ENCODE measurements at regions not wholly inside any gene's neighbourhood (a gene's known extent, or its start where the extent isn't known, plus 50 kb on each side); places are given as distances from the start of the nearest gene placed in this dataset.

DNA sequence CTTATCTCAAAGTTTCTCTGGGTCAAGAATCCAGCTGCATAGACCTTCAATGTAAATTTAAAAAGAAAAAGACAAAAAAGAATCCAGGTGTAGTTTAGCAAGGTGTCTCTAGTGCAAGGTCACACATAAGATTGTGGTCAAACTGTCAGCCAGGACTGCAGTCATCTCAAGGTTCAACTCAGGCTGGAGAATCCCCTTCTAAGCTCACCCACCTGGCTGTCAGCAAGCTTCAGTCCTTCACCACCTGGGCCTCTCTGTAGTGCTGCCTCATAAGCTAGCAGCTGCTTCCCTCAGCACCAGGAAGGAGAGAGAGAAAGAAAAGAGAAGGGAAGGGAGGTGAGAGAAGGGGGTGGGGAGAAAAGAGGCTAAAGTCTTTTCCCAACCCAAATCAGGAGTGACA, 146.7 kb downstream of the ACTL7B start:
- no peaks in the 10 kb centered on the region for H3K9me3 Mint-ChIP-seq
- ChIA-PET CTCF (no interaction called here), POLR2A (no interaction called here)
- H3K27me3 Mint-ChIP-seq = no peaks in the 10 kb centered on the region
- no peaks in the 10 kb centered on the region for H3K36me3 Mint-ChIP-seq (ENCODE audit: low read depth)
- no peaks in the 10 kb centered on the region for H3K4me1 Mint-ChIP-seq
- no peak for DNase-seq
- no peak for ATAC-seq (ENCODE audit: low read depth)
- no peak overlapping the region for H3K4me3 Mint-ChIP-seq
- no peak overlapping the region for H3K27ac Mint-ChIP-seq
- TF ChIP-seq, protein P1, sequence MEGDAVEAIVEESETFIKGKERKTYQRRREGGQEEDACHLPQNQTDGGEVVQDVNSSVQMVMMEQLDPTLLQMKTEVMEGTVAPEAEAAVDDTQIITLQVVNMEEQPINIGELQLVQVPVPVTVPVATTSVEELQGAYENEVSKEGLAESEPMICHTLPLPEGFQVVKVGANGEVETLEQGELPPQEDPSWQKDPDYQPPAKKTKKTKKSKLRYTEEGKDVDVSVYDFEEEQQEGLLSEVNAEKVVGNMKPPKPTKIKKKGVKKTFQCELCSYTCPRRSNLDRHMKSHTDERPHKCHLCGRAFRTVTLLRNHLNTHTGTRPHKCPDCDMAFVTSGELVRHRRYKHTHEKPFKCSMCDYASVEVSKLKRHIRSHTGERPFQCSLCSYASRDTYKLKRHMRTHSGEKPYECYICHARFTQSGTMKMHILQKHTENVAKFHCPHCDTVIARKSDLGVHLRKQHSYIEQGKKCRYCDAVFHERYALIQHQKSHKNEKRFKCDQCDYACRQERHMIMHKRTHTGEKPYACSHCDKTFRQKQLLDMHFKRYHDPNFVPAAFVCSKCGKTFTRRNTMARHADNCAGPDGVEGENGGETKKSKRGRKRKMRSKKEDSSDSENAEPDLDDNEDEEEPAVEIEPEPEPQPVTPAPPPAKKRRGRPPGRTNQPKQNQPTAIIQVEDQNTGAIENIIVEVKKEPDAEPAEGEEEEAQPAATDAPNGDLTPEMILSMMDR (IDR thresholded peaks at IDR 0.05) = no peak
- intact Hi-C loops (cut with micrococcal nuclease) = no loop called here

DNA sequence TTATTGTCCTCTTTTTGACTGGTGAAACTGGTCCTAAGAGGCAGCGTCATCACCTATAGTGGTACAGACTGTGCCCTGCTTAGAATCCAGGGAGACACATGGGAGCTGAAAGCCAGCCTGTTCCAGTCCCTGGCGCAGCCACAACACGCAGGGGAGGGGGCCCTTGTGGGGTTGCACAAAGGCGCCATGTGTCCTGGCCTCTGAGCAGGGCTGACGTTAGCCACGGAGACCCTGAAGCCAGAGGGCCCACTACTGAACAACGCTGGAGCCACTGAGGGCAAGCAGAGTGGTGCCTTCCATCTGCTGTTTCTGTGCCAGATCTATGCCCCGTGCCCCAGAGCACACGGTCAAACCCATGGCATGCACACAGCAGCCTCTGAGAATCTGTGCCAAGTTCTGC, 147.3 kb downstream of the ACTL7B start:
- DNase-seq (no peak), ATAC-seq (ENCODE audit: low read depth) (no peak)
- Mint-ChIP-seq H3K4me3 (no peak overlapping the region), H3K36me3 (ENCODE audit: low read depth) (no peaks in the 10 kb centered on the region), H3K27me3 (no peaks in the 10 kb centered on the region), H3K4me1 (no peaks in the 10 kb centered on the region), H3K27ac (no peak overlapping the region), H3K9me3 (no peaks in the 10 kb centered on the region)
- POLR2A ChIA-PET = no interaction called here
- intact Hi-C loops (cut with micrococcal nuclease) = no loop called here
- TF ChIP-seq, protein P1 (IDR thresholded peaks at IDR 0.05) = no peak
- CTCF ChIA-PET = no interaction called here

DNA sequence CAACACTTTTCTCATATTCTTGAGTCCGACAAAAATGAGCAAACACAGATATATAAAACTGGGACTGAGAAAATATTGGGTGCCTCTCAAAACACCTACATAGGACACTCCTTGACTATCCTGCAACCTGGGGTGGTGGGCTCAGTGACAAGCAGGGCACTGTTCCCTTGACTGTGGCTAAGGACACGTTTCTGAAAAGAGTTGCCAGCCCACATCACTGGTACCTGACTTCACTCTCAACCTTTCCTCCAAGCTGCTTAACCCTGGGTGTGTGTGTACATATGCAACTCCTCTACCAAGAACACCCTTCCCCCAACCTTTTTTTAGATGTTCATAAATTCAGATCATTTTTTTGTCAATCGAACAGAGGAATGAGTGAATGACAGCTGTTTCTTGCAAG, 148.7 kb downstream of the ACTL7B start:
- no peaks in the 10 kb centered on the region for H3K4me1 Mint-ChIP-seq
- H3K27ac Mint-ChIP-seq = no peak overlapping the region
- intact Hi-C loops (cut with micrococcal nuclease) = no loop called here
- ChIA-PET POLR2A (no interaction called here), CTCF (no interaction called here)
- DNase-seq (no peak), ATAC-seq (ENCODE audit: low read depth) (no peak)
- no peaks in the 10 kb centered on the region for H3K9me3 Mint-ChIP-seq
- H3K36me3 Mint-ChIP-seq (ENCODE audit: low read depth) = no peaks in the 10 kb centered on the region
- no peak overlapping the region for H3K4me3 Mint-ChIP-seq
- TF ChIP-seq, protein P1 (IDR thresholded peaks at IDR 0.05) = no peak
- H3K27me3 Mint-ChIP-seq = no peaks in the 10 kb centered on the region

DNA sequence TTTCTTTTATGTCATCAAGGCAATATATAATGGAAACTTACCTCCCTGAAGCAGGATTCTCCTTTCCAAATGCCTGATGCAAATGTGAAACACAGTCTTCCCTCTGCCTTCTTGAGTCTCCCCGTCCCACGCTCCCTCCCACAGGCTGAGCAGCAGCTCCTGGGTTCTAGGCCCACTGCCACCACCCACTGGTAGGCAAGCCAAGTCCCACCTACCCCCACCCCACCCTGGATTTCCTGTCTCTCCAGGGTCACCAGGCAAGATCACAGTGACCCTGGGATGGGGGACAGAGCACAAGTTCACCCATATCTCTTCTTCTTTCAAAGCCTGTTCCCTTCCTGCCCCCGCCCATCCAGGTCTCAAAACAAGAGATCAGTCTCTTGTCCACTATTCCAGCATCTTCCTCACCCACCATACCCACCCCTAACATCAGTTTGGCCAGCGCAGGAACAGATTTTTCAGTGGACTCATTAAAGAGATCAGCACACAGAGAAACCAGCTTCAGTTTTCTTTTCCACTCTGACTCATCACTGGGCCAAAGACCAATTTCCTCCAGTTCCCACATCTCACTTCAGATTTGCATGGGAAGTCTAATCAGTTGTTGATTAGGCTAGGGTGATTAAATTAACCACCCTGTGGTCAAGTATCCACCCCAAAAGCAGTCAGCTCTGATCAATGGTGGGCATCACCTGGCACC, 151.5 kb downstream of the ACTL7B start:
- ChIA-PET CTCF (no interaction called here), POLR2A (no interaction called here)
- no peaks in the 10 kb centered on the region for H3K36me3 Mint-ChIP-seq (ENCODE audit: low read depth)
- H3K9me3 Mint-ChIP-seq = no peaks in the 10 kb centered on the region
- no peak for ATAC-seq (ENCODE audit: low read depth)
- H3K4me3 Mint-ChIP-seq = no peak overlapping the region
- H3K27me3 Mint-ChIP-seq = no peaks in the 10 kb centered on the region
- H3K4me1 Mint-ChIP-seq = no peaks in the 10 kb centered on the region
- TF ChIP-seq, protein P1 (IDR thresholded peaks at IDR 0.05) = no peak
- no peak for DNase-seq
- intact Hi-C loops (cut with micrococcal nuclease) = no loop called here
- H3K27ac Mint-ChIP-seq = no peak overlapping the region

DNA sequence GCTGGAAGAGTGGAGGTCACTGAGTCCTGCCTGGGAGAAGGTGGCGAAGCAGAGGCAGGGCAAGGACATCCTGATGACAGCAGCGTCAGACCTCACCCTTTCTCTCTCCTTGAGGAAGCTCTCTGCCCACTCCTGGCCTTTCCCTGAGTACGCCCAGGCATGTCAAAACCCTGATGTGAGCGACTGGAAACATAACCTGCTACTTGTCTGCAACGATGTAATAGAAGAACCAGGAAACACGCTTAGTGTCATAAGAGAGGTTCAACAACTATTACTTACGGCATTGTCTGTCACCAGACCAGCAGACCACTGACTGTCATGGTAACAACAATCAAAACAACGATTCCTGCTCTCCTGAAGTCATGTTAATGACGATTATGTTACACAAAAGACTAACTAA, 152.4 kb downstream of the ACTL7B start:
- DNase-seq (no peak), ATAC-seq (ENCODE audit: low read depth) (no peak)
- ChIA-PET POLR2A (no interaction called here), CTCF (no interaction called here)
- Mint-ChIP-seq H3K27me3 (peaks cover 1% of the 10 kb centered on the region), H3K9me3 (no peaks in the 10 kb centered on the region), H3K4me3 (no peak overlapping the region), H3K36me3 (ENCODE audit: low read depth) (no peaks in the 10 kb centered on the region), H3K4me1 (no peaks in the 10 kb centered on the region), H3K27ac (no peak overlapping the region)
- TF ChIP-seq, protein P1 (IDR thresholded peaks at IDR 0.05) = no peak
- intact Hi-C loops (cut with micrococcal nuclease) = no loop called here
